Naive thymus-derived CD8-positive, alpha-beta T cell (primary cell): ENCODE measurements at regions not wholly inside any gene's neighbourhood (a gene's known extent, or its start where the extent isn't known, plus 50 kb on each side); places are given as distances from the start of the nearest gene placed in this dataset.
"Not testable (repeated sequence)": the region's sequence is repeated elsewhere in the genome, so short reads cannot be mapped to it uniquely, and the experiment has no call there.

Experiments used
- ATAC-seq, 2 donors: fragments of 150-1000 bp; cut with Tn5 transposase in 1 of 2; sonication (Bioruptor Pico), chemical (Tn5 transposase) in 1 of 2; 1 replicate in 1 of 2; 2 replicates in 1 of 2; pipeline ENCODE4 v1.10.0; 2021; ENCODE audit warnings: mild to moderate bottlenecking in 2 of 2, moderate library complexity in 2 of 2
- POLR2A ChIA-PET: fragments of 350-600 bp; sonication (Branson Sonifier 250); formaldehyde crosslinking; loops from one replicate; lab custom pipeline; 2021; ENCODE audit warnings: antibody characterized with exemption; lab: Charles Lee
- DNase-seq, 10 donors: peaks; one replicate each; pipeline versions ENCODE4 v3.0.0 to v3.0.0-alpha.2; 2020 to 2022
- H3K27ac Mint-ChIP-seq, 10 donors: one replicate each; pipeline ENCODE4 v1.8.0; 2020 to 2022; ENCODE audit warnings: mild to moderate bottlenecking in 10 of 10, mixed read lengths in 10 of 10, moderate library complexity in 4 of 10, inconsistent platforms in 1 of 10
- H3K27me3 Mint-ChIP-seq, 5 donors: one replicate each; pipeline ENCODE4 v1.8.0; 2021 to 2022; ENCODE audit warnings: mixed read lengths in 5 of 5
- H3K36me3 Mint-ChIP-seq, 3 donors: one replicate each; pipeline ENCODE4 v1.8.0; 2020 to 2022; ENCODE audit warnings: mixed read lengths in 3 of 3, mild to moderate bottlenecking in 2 of 3, inconsistent platforms in 1 of 3
- H3K4me1 Mint-ChIP-seq, 4 donors: one replicate each; pipeline ENCODE4 v1.8.0; 2021 to 2022; ENCODE audit warnings: mixed read lengths in 4 of 4
- H3K4me3 Mint-ChIP-seq, 10 donors: one replicate each; pipeline ENCODE4 v1.8.0; 2020 to 2022; ENCODE audit warnings: mild to moderate bottlenecking in 10 of 10, mixed read lengths in 10 of 10, moderate library complexity in 6 of 10, inconsistent platforms in 1 of 10
- H3K9me3 Mint-ChIP-seq, 9 donors: one replicate each; pipeline ENCODE4 v1.8.0; 2020 to 2022; ENCODE audit warnings: mixed read lengths in 9 of 9, mild to moderate bottlenecking in 3 of 9, inconsistent platforms in 1 of 9, moderate library complexity in 1 of 9

DNA sequence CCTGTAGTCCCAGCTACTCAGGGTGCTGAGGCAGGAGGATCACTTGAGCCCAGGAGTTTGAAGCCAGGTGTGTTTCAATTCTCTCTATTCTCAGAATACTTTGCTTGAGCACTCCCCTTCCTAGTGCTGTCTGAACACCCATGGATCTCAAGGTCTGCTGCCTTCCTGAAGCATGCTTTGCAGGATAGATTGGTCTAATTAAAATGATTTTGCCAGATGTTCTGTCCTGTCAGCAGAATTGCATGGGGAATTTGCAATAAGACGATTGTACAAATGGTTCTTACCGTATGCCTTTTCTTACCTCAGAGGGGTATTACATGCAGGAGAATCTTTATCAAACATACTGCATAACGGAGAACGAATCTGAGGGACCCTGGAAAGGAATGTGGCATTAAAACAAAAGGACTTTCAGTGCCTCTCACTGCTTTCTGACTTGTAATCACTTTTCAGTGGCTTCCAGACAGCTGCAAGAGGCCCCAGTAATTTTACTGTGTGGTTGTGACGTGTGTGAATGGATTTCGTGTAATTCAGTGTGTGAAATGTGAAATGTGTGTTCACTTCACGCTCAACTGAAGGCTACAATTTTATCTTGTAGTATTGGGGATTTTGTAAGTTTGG is 587.2 kb upstream of the SEMA6A start:
- POLR2A ChIA-PET = no interaction called here
- no peak overlapping the region for H3K4me3 Mint-ChIP-seq
- H3K27me3 Mint-ChIP-seq = no peaks in the 10 kb centered on the region
- no peaks in the 10 kb centered on the region for H3K36me3 Mint-ChIP-seq
- DNase-seq (no peak), ATAC-seq (no peak)
- H3K27ac Mint-ChIP-seq = no peak overlapping the region
- peaks cover 0 to 7% (median 0%) of the 10 kb centered on the region in 9 donors for H3K9me3 Mint-ChIP-seq
- no peaks in the 10 kb centered on the region for H3K4me1 Mint-ChIP-seq

DNA sequence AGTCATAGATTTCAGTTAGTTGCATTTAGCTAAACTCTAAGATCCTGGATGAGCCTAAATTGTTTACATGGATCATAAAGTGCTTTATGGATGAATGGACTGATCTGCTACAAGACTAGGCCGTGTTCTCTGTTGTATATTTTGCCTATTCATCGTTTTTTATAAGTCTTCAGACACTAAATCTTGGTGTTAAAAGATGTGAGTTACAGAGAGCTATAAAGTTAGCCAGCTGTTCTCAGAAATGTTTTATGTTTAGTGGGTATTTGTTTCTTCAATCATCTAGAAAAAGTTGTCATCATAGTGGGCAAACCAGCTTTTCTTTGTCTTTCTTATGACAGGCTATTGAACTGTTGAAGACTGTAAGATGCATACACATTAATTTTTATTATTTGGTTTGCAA is 585.8 kb upstream of the SEMA6A start:
- no peak for DNase-seq
- POLR2A ChIA-PET = no interaction called here
- no peaks in the 10 kb centered on the region for H3K27me3 Mint-ChIP-seq
- H3K4me1 Mint-ChIP-seq = no peaks in the 10 kb centered on the region
- peaks cover 0 to 7% (median 0%) of the 10 kb centered on the region in 9 donors for H3K9me3 Mint-ChIP-seq
- peaks cover 0 to 4% (median 0%) of the 10 kb centered on the region in 3 donors for H3K36me3 Mint-ChIP-seq
- no peak for ATAC-seq
- H3K27ac Mint-ChIP-seq = no peak overlapping the region
- no peak overlapping the region for H3K4me3 Mint-ChIP-seq

DNA sequence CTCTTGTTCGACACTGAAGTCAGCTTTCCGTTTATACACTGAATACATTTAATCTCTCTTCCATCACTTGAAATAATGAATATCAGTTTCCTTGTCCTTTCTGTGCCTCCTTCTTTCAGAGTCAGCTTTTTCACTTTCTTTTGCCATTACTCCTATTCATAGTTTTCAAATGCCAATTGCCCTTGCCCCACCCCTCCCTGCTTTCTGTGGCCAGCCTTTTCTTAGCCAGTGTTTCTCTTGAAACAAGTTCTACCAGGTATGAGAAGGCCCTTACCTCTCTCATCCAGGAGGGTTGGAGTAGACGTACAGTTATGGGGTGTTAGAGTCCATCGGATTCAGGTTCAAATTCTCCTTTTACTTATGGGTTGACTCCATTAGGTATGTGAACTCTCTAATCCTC is 574.7 kb upstream of the SEMA6A start:
- Mint-ChIP-seq H3K9me3 (peaks cover 0 to 16% (median 0%) of the 10 kb centered on the region in 9 donors), H3K27me3 (no peaks in the 10 kb centered on the region), H3K4me3 (no peak overlapping the region), H3K4me1 (no peaks in the 10 kb centered on the region), H3K27ac (no peak overlapping the region), H3K36me3 (no peaks in the 10 kb centered on the region)
- DNase-seq (no peak), ATAC-seq (no peak)
- POLR2A ChIA-PET = no interaction called here

DNA sequence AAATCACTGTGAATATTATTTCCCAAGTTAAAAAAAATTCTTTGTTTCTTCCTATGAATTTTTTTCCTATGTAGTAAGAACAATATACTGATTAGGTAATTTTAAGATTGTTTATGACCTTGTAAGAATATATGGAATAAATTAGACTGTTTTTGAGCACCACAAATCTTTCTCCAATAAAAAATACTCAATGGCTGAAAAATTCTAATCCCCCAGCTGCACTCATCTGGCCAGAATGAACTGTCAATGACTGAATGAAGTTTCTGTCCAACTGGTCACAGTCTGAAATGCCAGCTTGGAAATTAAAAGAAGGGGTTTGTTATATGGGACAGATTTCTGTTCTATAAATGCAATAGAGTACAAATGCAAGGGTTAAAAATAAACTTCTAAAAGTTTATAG is 569.5 kb upstream of the SEMA6A start:
- no peaks in the 10 kb centered on the region for H3K4me1 Mint-ChIP-seq
- POLR2A ChIA-PET = no interaction called here
- peaks cover 0 to 34% (median 4%) of the 10 kb centered on the region in 9 donors for H3K9me3 Mint-ChIP-seq
- H3K4me3 Mint-ChIP-seq = no peak overlapping the region
- DNase-seq = no peak
- no peak for ATAC-seq
- H3K27ac Mint-ChIP-seq = no peak overlapping the region
- H3K27me3 Mint-ChIP-seq = no peaks in the 10 kb centered on the region
- H3K36me3 Mint-ChIP-seq = no peaks in the 10 kb centered on the region

DNA sequence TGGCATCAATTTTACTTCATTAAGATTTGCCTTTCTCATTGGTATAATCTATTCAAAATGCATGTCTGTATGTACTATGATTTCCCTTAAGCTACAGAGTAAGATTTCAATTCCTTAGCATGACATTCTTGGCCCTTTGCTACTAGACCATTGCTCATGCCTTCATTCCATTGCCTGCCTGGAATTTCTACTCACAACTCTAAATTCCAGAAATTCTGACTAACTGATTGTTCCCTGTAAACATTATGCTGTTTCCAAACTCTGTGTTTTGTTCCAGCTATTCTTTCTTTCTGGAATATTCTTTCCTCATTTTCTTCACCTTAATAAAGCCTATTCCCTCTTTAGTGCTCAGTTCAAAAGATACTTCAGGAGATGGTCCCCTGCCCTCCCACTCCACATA is 568.8 kb upstream of the SEMA6A start:
- Mint-ChIP-seq H3K27ac (no peak overlapping the region), H3K27me3 (no peaks in the 10 kb centered on the region), H3K4me3 (no peak overlapping the region), H3K4me1 (no peaks in the 10 kb centered on the region), H3K9me3 (peaks cover 0 to 34% (median 4%) of the 10 kb centered on the region in 9 donors), H3K36me3 (no peaks in the 10 kb centered on the region)
- ATAC-seq = no peak
- DNase-seq = no peak
- POLR2A ChIA-PET = no interaction called here

DNA sequence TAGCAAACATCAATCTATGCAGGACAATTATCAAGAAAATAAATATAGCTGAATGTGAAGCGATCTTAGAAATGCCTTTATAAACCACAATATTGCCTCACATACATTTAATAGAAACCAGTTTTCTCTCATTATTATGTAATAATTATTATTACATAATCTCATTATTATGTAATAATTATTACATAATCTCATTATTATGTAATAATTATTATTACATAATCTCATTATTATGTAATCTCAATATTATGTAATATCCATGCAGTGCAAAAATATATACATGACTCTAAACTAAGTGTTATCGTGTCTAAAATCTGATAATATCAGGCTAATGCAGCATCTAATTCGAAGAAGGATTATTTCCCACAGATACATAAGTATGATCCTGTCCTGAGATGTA is 563.9 kb upstream of the SEMA6A start:
- POLR2A ChIA-PET = no interaction called here
- ATAC-seq (no peak), DNase-seq (no peak)
- Mint-ChIP-seq H3K27ac (no peak overlapping the region), H3K27me3 (no peaks in the 10 kb centered on the region), H3K9me3 (peaks cover 0 to 42% (median 4%) of the 10 kb centered on the region in 9 donors), H3K36me3 (no peaks in the 10 kb centered on the region), H3K4me1 (no peaks in the 10 kb centered on the region), H3K4me3 (no peak overlapping the region)

DNA sequence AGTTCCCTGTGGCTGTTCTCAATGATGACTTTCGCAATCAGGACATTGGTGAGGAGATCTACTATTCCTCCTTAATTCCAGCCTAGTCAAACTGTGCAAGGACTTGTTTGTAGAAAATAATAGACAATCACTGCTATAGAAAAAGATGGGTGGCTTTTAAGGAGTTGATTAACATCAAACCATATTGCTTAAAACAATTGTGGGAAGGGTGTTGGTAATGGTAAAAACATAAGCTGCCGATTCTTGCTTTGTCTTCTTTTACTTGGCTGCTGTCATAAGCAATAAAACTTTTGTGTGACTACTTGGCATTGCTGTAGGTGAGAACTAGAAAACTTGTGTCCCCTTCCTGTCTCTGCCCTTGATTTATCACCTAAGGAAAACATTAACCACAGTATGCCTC is 561.2 kb upstream of the SEMA6A start:
- H3K4me3 Mint-ChIP-seq = no peak overlapping the region
- H3K9me3 Mint-ChIP-seq = peaks cover 0 to 15% (median 5%) of the 10 kb centered on the region in 9 donors
- H3K36me3 Mint-ChIP-seq = no peaks in the 10 kb centered on the region
- POLR2A ChIA-PET = no interaction called here
- H3K4me1 Mint-ChIP-seq = no peaks in the 10 kb centered on the region
- ATAC-seq = no peak
- no peak for DNase-seq
- H3K27ac Mint-ChIP-seq = no peak overlapping the region
- H3K27me3 Mint-ChIP-seq = no peaks in the 10 kb centered on the region

DNA sequence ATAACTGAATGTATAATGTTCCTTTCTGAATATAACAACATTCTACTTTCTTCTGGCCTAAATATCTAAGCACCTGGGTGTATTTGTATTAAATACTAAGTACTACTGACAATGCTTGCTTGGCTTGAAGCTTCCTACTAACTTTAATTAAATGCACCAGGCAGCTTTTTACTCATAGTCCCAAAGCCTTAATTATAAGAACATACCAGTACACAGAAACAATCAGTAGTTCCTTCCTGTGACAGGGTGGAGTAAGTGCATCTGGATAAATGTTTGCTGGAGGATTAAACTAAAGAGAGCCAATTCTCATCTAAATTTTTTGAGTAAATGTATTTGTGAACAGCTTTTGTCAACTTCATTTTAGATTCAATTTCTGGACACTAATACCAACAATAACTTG is 558.6 kb upstream of the SEMA6A start:
- H3K4me1 Mint-ChIP-seq = no peaks in the 10 kb centered on the region
- H3K27me3 Mint-ChIP-seq = no peaks in the 10 kb centered on the region
- peaks cover 0 to 11% (median 4%) of the 10 kb centered on the region in 9 donors for H3K9me3 Mint-ChIP-seq

DNA sequence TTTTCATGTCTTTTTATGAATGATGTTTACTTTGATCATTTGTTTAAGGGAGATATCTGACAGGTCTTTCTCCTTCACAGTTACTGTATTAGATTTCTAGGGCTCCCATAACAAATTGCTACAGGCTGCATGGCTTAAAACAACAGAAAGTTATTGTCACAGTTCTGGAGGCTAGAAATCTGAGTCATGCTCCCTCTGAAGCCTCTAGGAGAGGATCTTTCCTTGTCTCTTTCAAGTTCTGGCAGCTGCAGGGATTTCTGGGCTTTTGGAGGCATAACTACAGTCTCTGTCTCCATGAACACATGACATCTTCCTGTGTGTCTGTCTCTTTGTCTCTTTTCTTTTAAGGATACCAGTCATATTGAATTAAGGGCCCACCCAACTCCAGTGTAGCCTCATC is 557.3 kb upstream of the SEMA6A start:
- DNase-seq (no peak), ATAC-seq (no peak)
- POLR2A ChIA-PET = no interaction called here
- H3K4me1 Mint-ChIP-seq = no peaks in the 10 kb centered on the region
- H3K27ac Mint-ChIP-seq = no peak overlapping the region
- H3K36me3 Mint-ChIP-seq = no peaks in the 10 kb centered on the region
- peaks cover 0 to 13% (median 5%) of the 10 kb centered on the region in 9 donors for H3K9me3 Mint-ChIP-seq
- H3K27me3 Mint-ChIP-seq = no peaks in the 10 kb centered on the region
- H3K4me3 Mint-ChIP-seq = no peak overlapping the region

More for the DNA sequence above, 558.6 kb upstream of the SEMA6A start:
- ATAC-seq (no peak), DNase-seq (no peak)
- H3K4me3 Mint-ChIP-seq = no peak overlapping the region
- POLR2A ChIA-PET = no interaction called here
- H3K27ac Mint-ChIP-seq = no peak overlapping the region
- H3K36me3 Mint-ChIP-seq = no peaks in the 10 kb centered on the region

DNA sequence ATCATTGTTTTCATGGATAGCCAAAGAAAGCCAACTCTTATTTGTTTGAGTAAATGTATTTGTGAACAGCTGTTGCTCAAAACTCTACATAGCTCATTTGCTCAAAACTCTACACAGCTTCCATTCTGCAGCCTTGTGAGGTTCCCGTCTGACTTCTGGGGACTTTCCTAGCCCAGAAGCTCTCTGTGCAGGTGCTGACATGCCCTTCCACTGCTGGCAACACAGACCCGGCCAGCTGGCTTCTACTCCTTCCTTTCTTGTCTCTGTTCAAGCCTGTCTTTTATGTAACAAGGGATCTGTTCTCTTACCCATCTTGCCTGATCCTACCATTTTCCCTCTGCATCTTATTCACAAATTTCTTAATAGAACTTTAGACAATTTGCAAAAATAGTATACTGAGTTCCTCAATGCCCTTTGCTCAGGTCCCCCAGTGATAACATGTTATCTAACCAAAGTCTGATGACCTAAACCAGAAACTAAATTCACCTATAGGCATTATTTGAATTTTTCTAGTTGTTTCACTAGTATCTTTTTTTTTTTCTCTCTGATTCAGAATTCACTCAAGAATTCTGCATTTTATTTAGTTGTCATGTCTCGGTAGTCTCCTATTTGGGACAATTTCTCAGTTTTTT is 556.5 kb upstream of the SEMA6A start:
- no peaks in the 10 kb centered on the region for H3K27me3 Mint-ChIP-seq
- H3K4me3 Mint-ChIP-seq = no peak overlapping the region
- no peaks in the 10 kb centered on the region for H3K36me3 Mint-ChIP-seq
- H3K4me1 Mint-ChIP-seq = no peaks in the 10 kb centered on the region
- ATAC-seq = no peak
- DNase-seq = no peak
- H3K9me3 Mint-ChIP-seq = peaks cover 0 to 11% (median 5%) of the 10 kb centered on the region in 9 donors
- POLR2A ChIA-PET = no interaction called here
- no peak overlapping the region for H3K27ac Mint-ChIP-seq

DNA sequence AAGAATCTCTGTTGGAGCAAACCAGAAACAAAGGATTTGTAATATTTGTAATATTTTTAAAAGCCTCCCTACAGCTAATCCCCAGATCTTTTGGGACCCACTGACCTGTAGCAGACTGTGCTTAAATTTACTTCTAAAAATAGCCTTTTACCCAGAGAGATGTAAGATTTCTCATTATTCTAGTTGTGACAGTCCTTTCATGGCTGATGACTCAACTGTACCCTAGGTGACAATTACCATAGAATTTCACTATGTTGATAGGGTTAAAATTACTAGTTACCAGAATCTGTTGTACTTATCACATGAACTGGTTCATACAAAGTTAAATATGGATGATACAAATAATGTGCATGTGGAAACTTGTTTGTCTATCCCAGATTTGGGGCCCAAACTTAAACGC is 543.9 kb upstream of the SEMA6A start:
- POLR2A ChIA-PET = no interaction called here
- Mint-ChIP-seq H3K9me3 (peaks cover 0 to 21% (median 11%) of the 10 kb centered on the region in 9 donors), H3K27ac (no peak overlapping the region), H3K27me3 (no peaks in the 10 kb centered on the region), H3K36me3 (no peaks in the 10 kb centered on the region), H3K4me1 (no peaks in the 10 kb centered on the region), H3K4me3 (no peak overlapping the region)
- ATAC-seq = no peak
- DNase-seq = no peak

DNA sequence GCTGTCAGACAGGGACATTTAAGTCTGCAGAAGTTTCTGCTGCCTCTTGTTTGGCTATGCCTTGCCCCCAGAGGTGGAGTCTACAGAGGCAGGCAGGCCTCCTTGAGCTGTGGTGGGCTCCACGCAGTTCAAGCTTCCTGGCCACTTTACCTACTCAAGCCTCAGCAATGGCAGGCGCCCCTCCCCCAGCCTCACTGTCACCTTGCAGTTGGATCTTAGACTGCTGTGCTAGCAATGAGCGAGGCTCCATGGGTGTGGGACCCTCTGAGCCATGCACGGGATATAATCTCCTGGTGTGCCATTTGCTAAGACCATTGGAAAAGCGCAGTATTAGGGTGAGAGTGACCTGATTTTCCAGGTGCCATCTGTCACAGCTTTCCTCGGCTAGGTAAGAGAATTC is 542.7 kb upstream of the SEMA6A start:
- H3K27me3 Mint-ChIP-seq, H3K36me3 Mint-ChIP-seq, H3K4me1 Mint-ChIP-seq, POLR2A ChIA-PET, H3K4me3 Mint-ChIP-seq, DNase-seq, ATAC-seq, H3K27ac Mint-ChIP-seq: not testable (repeated sequence)
- H3K9me3 Mint-ChIP-seq = peaks cover 0 to 21% (median 8%) of the 10 kb centered on the region in 9 donors

DNA sequence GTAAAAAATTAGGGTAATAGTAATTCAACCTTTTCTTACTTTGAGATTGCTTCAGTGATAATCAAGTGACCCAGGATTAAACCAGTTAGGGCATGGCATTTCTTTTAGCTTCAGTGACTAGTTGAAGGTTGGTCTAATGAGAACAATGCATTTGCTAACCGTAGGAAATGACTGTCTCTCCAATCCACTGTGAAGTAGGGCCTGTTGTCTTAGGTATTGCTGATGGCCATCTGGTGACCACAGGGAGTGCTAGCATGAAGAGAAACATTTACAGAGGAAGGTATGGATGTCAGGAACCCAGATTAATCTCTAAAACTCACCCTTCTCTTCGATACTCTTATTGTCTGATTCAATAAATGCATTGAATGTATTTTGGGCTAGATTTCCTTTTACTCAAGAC is 535.9 kb upstream of the SEMA6A start:
- H3K4me3 Mint-ChIP-seq = no peak overlapping the region
- ATAC-seq (no peak), DNase-seq (no peak)
- H3K27me3 Mint-ChIP-seq = no peaks in the 10 kb centered on the region
- peaks cover 0 to 17% (median 10%) of the 10 kb centered on the region in 9 donors for H3K9me3 Mint-ChIP-seq
- H3K36me3 Mint-ChIP-seq = no peaks in the 10 kb centered on the region
- no peak overlapping the region for H3K27ac Mint-ChIP-seq
- POLR2A ChIA-PET = no interaction called here
- H3K4me1 Mint-ChIP-seq = no peaks in the 10 kb centered on the region

DNA sequence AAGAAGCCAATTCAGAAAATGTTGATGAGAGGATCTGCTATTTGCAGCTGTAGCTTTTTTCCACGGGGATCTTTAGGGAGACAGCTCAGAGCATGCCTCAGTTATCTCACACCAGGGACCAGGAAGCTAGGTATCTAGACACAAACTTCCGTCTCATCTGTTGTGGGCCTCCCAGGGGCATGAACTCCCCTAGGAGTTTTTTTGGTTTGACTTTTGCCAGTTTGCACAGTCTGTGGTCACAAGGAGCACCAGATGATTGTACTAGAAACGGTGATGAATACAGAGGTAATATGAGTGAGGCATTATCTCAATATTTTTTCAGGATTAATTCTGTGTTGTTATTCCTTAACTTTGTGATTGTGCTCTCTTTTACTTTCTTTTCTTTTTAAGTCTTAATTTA is 533.2 kb upstream of the SEMA6A start:
- DNase-seq = no peak
- no peaks in the 10 kb centered on the region for H3K4me1 Mint-ChIP-seq
- peaks cover 0 to 13% (median 4%) of the 10 kb centered on the region in 9 donors for H3K9me3 Mint-ChIP-seq
- ATAC-seq = no peak
- H3K27ac Mint-ChIP-seq = no peak overlapping the region
- POLR2A ChIA-PET = no interaction called here
- H3K4me3 Mint-ChIP-seq = no peak overlapping the region
- no peaks in the 10 kb centered on the region for H3K36me3 Mint-ChIP-seq
- H3K27me3 Mint-ChIP-seq = no peaks in the 10 kb centered on the region
